Activated naive CD8-positive, alpha-beta T cell treated with anti-CD3 and anti-CD28 coated beads, Interleukin-2, amount 10 ng/mL, durations not matched to agents 7 days and 5 days (primary cell): ENCODE measurements at regions not wholly inside any gene's neighbourhood (a gene's known extent, or its start where the extent isn't known, plus 50 kb on each side); places are given as distances from the start of the nearest gene placed in this dataset.

ENCODE experiments used
- ATAC-seq: fragments of 150-1000 bp; cut with Tn5 transposase; one replicate; pipeline ENCODE4 v1.10.0; 2021; ENCODE audit warnings: low read depth, moderate library complexity
- POLR2A ChIA-PET: fragments of 350-600 bp; sonication (Branson Sonifier 250); formaldehyde crosslinking; loops from one replicate; lab custom pipeline; 2021; ENCODE audit warnings: antibody characterized with exemption; lab: Charles Lee
- DNase-seq: peaks from one replicate; pipeline ENCODE4 v3.0.0; 2021
- H3K27ac Mint-ChIP-seq: one replicate; pipeline ENCODE4 v1.8.0; 2022; ENCODE audit warnings: mild to moderate bottlenecking, mixed read lengths
- H3K27me3 Mint-ChIP-seq: one replicate; pipeline ENCODE4 v1.8.0; 2022; ENCODE audit warnings: mild to moderate bottlenecking, moderate library complexity, mixed read lengths
- H3K36me3 Mint-ChIP-seq: one replicate; pipeline ENCODE4 v1.8.0; 2021; ENCODE audit warnings: mild to moderate bottlenecking, mixed read lengths
- H3K4me1 Mint-ChIP-seq: one replicate; pipeline ENCODE4 v1.8.0; 2021; ENCODE audit warnings: mixed read lengths
- H3K4me3 Mint-ChIP-seq: one replicate; pipeline ENCODE4 v1.8.0; 2022; ENCODE audit warnings: mild to moderate bottlenecking, moderate library complexity, mixed read lengths
- H3K9me3 Mint-ChIP-seq: one replicate; pipeline ENCODE4 v1.8.0; 2021; ENCODE audit warnings: mixed read lengths

- ATAC-seq (no peak), DNase-seq (no peak)
- Mint-ChIP-seq H3K27ac (no peak overlapping the region), H3K9me3 (no peaks in the 10 kb centered on the region), H3K36me3 (no peaks in the 10 kb centered on the region), H3K4me1 (no peaks in the 10 kb centered on the region), H3K27me3 (no peaks in the 10 kb centered on the region), H3K4me3 (no peak overlapping the region)
- POLR2A ChIA-PET, result no interaction called here
These were observed 219.9 kb upstream of the GLRA1 start for GRCh38 chr5:152144556-152144955.

GRCh38 chr5:152144030-152144429, 219.4 kb upstream of the GLRA1 start:
- ATAC-seq (no peak), DNase-seq (no peak)
- H3K27me3 Mint-ChIP-seq, result no peaks in the 10 kb centered on the region
- POLR2A ChIA-PET, result no interaction called here
- no peaks in the 10 kb centered on the region for H3K4me1 Mint-ChIP-seq
- H3K9me3 Mint-ChIP-seq, result no peaks in the 10 kb centered on the region
- no peak overlapping the region for H3K27ac Mint-ChIP-seq
- H3K4me3 Mint-ChIP-seq, result no peak overlapping the region
- H3K36me3 Mint-ChIP-seq, result no peaks in the 10 kb centered on the region

GRCh38 chr5:152142840-152143469, 218.3 kb upstream of the GLRA1 start:
- no peak overlapping the region for H3K4me3 Mint-ChIP-seq
- H3K4me1 Mint-ChIP-seq, result no peaks in the 10 kb centered on the region
- H3K36me3 Mint-ChIP-seq, result no peaks in the 10 kb centered on the region
- no peaks in the 10 kb centered on the region for H3K9me3 Mint-ChIP-seq
- DNase-seq (peak; percentile 55), ATAC-seq (peak; percentile 52)
- no peak overlapping the region for H3K27ac Mint-ChIP-seq
- no peaks in the 10 kb centered on the region for H3K27me3 Mint-ChIP-seq
- POLR2A ChIA-PET, result no interaction called here

GRCh38 chr5:152140347-152140746, 215.7 kb upstream of the GLRA1 start:
- Mint-ChIP-seq H3K27ac (no peak overlapping the region), H3K36me3 (no peaks in the 10 kb centered on the region), H3K9me3 (no peaks in the 10 kb centered on the region), H3K4me3 (no peak overlapping the region), H3K27me3 (no peaks in the 10 kb centered on the region), H3K4me1 (no peaks in the 10 kb centered on the region)
- DNase-seq, result no peak
- POLR2A ChIA-PET, result no interaction called here
- ATAC-seq, result no peak

GRCh38 chr5:152137063-152137462, 212.4 kb upstream of the GLRA1 start:
- no peaks in the 10 kb centered on the region for H3K4me1 Mint-ChIP-seq

GRCh38 chr5:152136321-152136720, 211.7 kb upstream of the GLRA1 start:
- Mint-ChIP-seq H3K27me3 (no peaks in the 10 kb centered on the region), H3K9me3 (no peaks in the 10 kb centered on the region), H3K4me1 (no peaks in the 10 kb centered on the region), H3K36me3 (no peaks in the 10 kb centered on the region), H3K4me3 (no peak overlapping the region), H3K27ac (no peak overlapping the region)
- ATAC-seq (no peak), DNase-seq (no peak)
- POLR2A ChIA-PET, result no interaction called here

More at GRCh38 chr5:152137063-152137462, 212.4 kb upstream of the GLRA1 start:
- DNase-seq (no peak), ATAC-seq (no peak)
- H3K4me3 Mint-ChIP-seq, result no peak overlapping the region
- no peaks in the 10 kb centered on the region for H3K9me3 Mint-ChIP-seq
- H3K27ac Mint-ChIP-seq, result no peak overlapping the region
- H3K27me3 Mint-ChIP-seq, result no peaks in the 10 kb centered on the region
- POLR2A ChIA-PET, result no interaction called here
- no peaks in the 10 kb centered on the region for H3K36me3 Mint-ChIP-seq

GRCh38 chr5:152135827-152136226, 211.2 kb upstream of the GLRA1 start:
- ATAC-seq (no peak), DNase-seq (no peak)
- Mint-ChIP-seq H3K4me3 (no peak overlapping the region), H3K27me3 (no peaks in the 10 kb centered on the region), H3K9me3 (no peaks in the 10 kb centered on the region), H3K36me3 (no peaks in the 10 kb centered on the region), H3K27ac (no peak overlapping the region), H3K4me1 (no peaks in the 10 kb centered on the region)
- POLR2A ChIA-PET, result no interaction called here

GRCh38 chr5:152125661-152126205, 201.1 kb upstream of the GLRA1 start:
- Mint-ChIP-seq H3K4me3 (no peak overlapping the region), H3K36me3 (no peaks in the 10 kb centered on the region), H3K9me3 (no peaks in the 10 kb centered on the region)

GRCh38 chr5:152124409-152125041, 199.9 kb upstream of the GLRA1 start:
- ATAC-seq, result no peak
- no peaks in the 10 kb centered on the region for H3K9me3 Mint-ChIP-seq
- no peaks in the 10 kb centered on the region for H3K36me3 Mint-ChIP-seq
- no peak overlapping the region for H3K27ac Mint-ChIP-seq
- no peak overlapping the region for H3K4me3 Mint-ChIP-seq
- H3K27me3 Mint-ChIP-seq, result no peaks in the 10 kb centered on the region
- DNase-seq, result no peak
- H3K4me1 Mint-ChIP-seq, result no peaks in the 10 kb centered on the region
- POLR2A ChIA-PET, result no interaction called here

More at GRCh38 chr5:152125661-152126205, 201.1 kb upstream of the GLRA1 start:
- H3K27ac Mint-ChIP-seq, result no peak overlapping the region
- DNase-seq (no peak), ATAC-seq (no peak)
- POLR2A ChIA-PET, result no interaction called here
- H3K27me3 Mint-ChIP-seq, result no peaks in the 10 kb centered on the region
- H3K4me1 Mint-ChIP-seq, result no peaks in the 10 kb centered on the region

GRCh38 chr5:152118676-152119470, 194.2 kb upstream of the GLRA1 start:
- H3K4me1 Mint-ChIP-seq, result no peaks in the 10 kb centered on the region
- ATAC-seq (no peak), DNase-seq (no peak)
- POLR2A ChIA-PET, result no interaction called here
- H3K27ac Mint-ChIP-seq, result no peak overlapping the region
- H3K9me3 Mint-ChIP-seq, result no peaks in the 10 kb centered on the region
- no peaks in the 10 kb centered on the region for H3K36me3 Mint-ChIP-seq
- H3K27me3 Mint-ChIP-seq, result no peaks in the 10 kb centered on the region
- H3K4me3 Mint-ChIP-seq, result no peak overlapping the region

- Mint-ChIP-seq H3K36me3 (no peaks in the 10 kb centered on the region), H3K4me3 (no peak overlapping the region), H3K27ac (no peak overlapping the region), H3K4me1 (peaks cover 3% of the 10 kb centered on the region), H3K9me3 (no peaks in the 10 kb centered on the region), H3K27me3 (no peaks in the 10 kb centered on the region)
- ATAC-seq, result no peak
- POLR2A ChIA-PET, result no interaction called here
- no peak for DNase-seq
These were observed 192.3 kb upstream of the GLRA1 start for GRCh38 chr5:152116934-152117333.

- no peak overlapping the region for H3K27ac Mint-ChIP-seq
- no peaks in the 10 kb centered on the region for H3K36me3 Mint-ChIP-seq
- no peak for DNase-seq
These were observed 188.8 kb upstream of the GLRA1 start for GRCh38 chr5:152113401-152113800.

GRCh38 chr5:152107220-152107619, 182.6 kb upstream of the GLRA1 start:
- no peak for DNase-seq
- H3K27ac Mint-ChIP-seq, result no peak overlapping the region
- POLR2A ChIA-PET, result no interaction called here

More at GRCh38 chr5:152113401-152113800, 188.8 kb upstream of the GLRA1 start:
- ATAC-seq, result peak; percentile 65
- POLR2A ChIA-PET, result no interaction called here
- Mint-ChIP-seq H3K9me3 (no peaks in the 10 kb centered on the region), H3K4me1 (peaks cover 3% of the 10 kb centered on the region), H3K27me3 (no peaks in the 10 kb centered on the region), H3K4me3 (no peak overlapping the region)

More at GRCh38 chr5:152107220-152107619, 182.6 kb upstream of the GLRA1 start:
- Mint-ChIP-seq H3K9me3 (peaks cover 5% of the 10 kb centered on the region), H3K4me1 (no peaks in the 10 kb centered on the region), H3K27me3 (no peaks in the 10 kb centered on the region), H3K4me3 (no peak overlapping the region), H3K36me3 (no peaks in the 10 kb centered on the region)
- no peak for ATAC-seq
